ENCODE measurements at regions not wholly inside any gene's neighbourhood (a gene's known extent, or its start where the extent isn't known, plus 50 kb on each side); places are given as distances from the start of the nearest gene placed in this dataset.
"Not testable (repeated sequence)": the region's sequence is repeated elsewhere in the genome, so short reads cannot be mapped to it uniquely, and the experiment has no call there.

DNA sequence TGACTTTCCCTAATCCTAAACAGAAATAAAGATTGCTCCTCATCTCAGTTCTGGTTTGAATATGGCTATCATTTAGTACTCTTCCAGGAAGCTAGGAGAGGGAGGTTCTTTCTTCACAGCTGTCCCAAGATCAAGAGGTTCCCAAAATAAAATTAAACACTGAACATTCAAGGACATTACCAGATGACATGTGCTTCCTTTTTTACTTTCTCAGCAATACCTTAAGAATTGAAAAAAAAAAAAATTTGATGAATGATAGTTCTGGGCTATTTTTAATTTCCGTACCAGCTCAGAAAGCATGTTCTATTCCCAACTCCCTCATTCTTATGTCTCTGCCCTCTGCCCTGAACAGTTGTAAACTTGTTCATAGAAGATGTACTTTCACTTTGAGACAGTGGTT, 61.7 kb upstream of the MYL1 start:
- 13 to 23% (median 15%) methylated on average over 1 of the region's 1 CpG for WGBS, 3 donors
- intact Hi-C loops (cut with DNase I): no loop called here

DNA sequence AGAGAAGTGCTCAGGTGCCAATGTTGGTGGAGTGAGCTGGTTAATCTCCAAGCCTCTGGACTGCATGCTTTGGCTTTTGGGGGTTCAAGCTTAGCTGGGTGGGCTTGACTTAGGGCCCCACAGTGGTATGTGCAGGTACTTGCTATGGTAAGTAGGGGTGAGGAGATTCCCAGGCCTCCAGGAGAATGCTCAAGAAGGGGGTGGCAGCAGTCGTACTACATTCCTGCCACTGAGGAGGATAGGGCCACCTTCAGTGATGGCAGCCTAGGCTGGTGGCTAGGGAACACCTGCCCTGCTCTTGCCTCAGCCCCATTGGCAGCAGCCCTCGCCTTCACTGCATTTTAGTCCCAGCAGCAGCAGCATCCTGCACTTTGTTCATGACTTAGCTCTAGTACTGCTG, 55.6 kb upstream of the MYL1 start:
- H3K36me3 ChIP-seq: no peaks in the 10 kb centered on the region

More for the DNA sequence above, 61.7 kb upstream of the MYL1 start:
- no peak for DNase-seq
- no peak overlapping the region for H3K4me3 ChIP-seq
- no peaks in the 10 kb centered on the region for H3K9me3 ChIP-seq
- H3K36me3 ChIP-seq: no peaks in the 10 kb centered on the region
- no peaks in the 10 kb centered on the region for H3K4me1 ChIP-seq (ENCODE audit: insufficient read depth)
- TF ChIP-seq EP300 (IDR thresholded peaks at IDR 0.05): no peak
- TF ChIP-seq, protein P1, sequence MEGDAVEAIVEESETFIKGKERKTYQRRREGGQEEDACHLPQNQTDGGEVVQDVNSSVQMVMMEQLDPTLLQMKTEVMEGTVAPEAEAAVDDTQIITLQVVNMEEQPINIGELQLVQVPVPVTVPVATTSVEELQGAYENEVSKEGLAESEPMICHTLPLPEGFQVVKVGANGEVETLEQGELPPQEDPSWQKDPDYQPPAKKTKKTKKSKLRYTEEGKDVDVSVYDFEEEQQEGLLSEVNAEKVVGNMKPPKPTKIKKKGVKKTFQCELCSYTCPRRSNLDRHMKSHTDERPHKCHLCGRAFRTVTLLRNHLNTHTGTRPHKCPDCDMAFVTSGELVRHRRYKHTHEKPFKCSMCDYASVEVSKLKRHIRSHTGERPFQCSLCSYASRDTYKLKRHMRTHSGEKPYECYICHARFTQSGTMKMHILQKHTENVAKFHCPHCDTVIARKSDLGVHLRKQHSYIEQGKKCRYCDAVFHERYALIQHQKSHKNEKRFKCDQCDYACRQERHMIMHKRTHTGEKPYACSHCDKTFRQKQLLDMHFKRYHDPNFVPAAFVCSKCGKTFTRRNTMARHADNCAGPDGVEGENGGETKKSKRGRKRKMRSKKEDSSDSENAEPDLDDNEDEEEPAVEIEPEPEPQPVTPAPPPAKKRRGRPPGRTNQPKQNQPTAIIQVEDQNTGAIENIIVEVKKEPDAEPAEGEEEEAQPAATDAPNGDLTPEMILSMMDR (IDR thresholded peaks at IDR 0.05): no peak
- no peak for TF ChIP-seq POLR2A (IDR thresholded peaks at IDR 0.05)
- H3K27me3 ChIP-seq: no peaks in the 10 kb centered on the region
- H3K27ac ChIP-seq: no peak overlapping the region

DNA sequence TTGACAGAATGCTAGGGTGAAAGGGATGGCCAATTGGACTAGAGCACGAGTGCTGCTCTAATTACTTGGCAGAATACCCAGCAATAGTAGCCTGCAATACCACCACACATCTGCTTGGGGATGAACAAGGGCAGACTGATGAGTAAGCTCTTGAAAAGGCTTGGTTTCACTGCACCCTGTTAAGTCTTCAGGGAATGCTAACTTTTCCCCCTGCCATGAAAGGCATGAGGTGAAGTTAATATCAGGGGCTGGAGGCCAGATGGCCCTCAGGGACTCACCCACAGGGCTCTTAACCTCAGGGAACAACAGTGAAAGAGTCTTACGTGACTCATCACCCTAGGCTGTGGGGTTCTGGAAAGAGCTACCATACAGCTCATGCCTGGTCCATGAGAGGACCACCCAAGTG, 51.7 kb upstream of the MYL1 start:
- H3K4me1 ChIP-seq (ENCODE audit: insufficient read depth): no peaks in the 10 kb centered on the region
- intact Hi-C loops (cut with DNase I): no loop called here
- H3K4me3 ChIP-seq: no peak overlapping the region
- H3K36me3 ChIP-seq: no peaks in the 10 kb centered on the region
- WGBS, 3 donors: 59 to 71% (median 60%) methylated on average over 2 of the region's 2 CpGs
- no peak for DNase-seq
- no peaks in the 10 kb centered on the region for H3K27me3 ChIP-seq
- H3K27ac ChIP-seq: no peak overlapping the region
- no peaks in the 10 kb centered on the region for H3K9me3 ChIP-seq
- no peak for TF ChIP-seq POLR2A (IDR thresholded peaks at IDR 0.05)
- no peak for TF ChIP-seq EP300 (IDR thresholded peaks at IDR 0.05)
- TF ChIP-seq, protein P1 (IDR thresholded peaks at IDR 0.05): no peak

More for the DNA sequence above, 55.6 kb upstream of the MYL1 start:
- DNase-seq: no peak
- Histone ChIP-seq H3K27ac (no peak overlapping the region), H3K4me3 (no peak overlapping the region), H3K9me3 (no peaks in the 10 kb centered on the region), H3K27me3 (no peaks in the 10 kb centered on the region), H3K4me1 (ENCODE audit: insufficient read depth) (no peaks in the 10 kb centered on the region)
- 93 to 96% (median 95%) methylated on average over 2 of the region's 2 CpGs for WGBS, 3 donors
- TF ChIP-seq, protein P1 (IDR thresholded peaks at IDR 0.05): no peak
- TF ChIP-seq EP300 (IDR thresholded peaks at IDR 0.05): no peak
- TF ChIP-seq POLR2A (IDR thresholded peaks at IDR 0.05): no peak
- intact Hi-C loops (cut with DNase I): no loop called here

DNA sequence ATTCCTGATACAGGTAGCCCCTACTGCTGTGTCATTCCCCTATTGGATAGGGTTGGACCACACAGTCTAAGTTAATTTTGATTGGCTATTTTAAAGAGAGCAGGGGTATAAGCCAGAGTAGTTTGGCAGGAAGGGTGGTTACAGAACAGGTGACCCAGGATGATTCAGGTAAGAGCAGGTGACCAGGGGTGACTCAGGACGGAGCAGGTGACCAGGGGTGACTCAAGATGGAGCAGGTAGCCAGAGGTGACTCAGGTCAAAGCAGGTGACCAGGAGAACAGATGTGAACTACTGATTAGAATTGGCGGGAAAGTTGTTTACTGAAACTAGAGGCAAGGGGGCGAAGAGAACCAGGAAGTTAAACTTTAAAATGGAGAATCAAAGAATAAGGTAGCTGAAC, 50.5 kb upstream of the MYL1 start:
- H3K36me3 ChIP-seq; H3K4me1 ChIP-seq (ENCODE audit: insufficient read depth); H3K4me3 ChIP-seq; H3K9me3 ChIP-seq; H3K27me3 ChIP-seq; H3K27ac ChIP-seq; DNase-seq: not testable (repeated sequence)
- intact Hi-C loops (cut with DNase I): loop anchor here in 1 of 4 donors (2.0 kb wide), 1 partner anchor 17 kb away; no protein-coding TSS in a partner anchor
- 89 to 92% (median 89%) methylated on average over 3 of the region's 3 CpGs for WGBS, 3 donors
